SIG-M5 treated with dmso at 0.1 percent for 504 hours (cell line): ENCODE measurements at regions not wholly inside any gene's neighbourhood (a gene's known extent, or its start where the extent isn't known, plus 50 kb on each side); places are given as distances from the start of the nearest gene placed in this dataset.

Experiments used
- DNase-seq: peaks from one replicate; lab custom pipeline; 2025; ENCODE audit not compliant: unreplicated experiment; lab: John Stamatoyannopoulos, UW

DNA sequence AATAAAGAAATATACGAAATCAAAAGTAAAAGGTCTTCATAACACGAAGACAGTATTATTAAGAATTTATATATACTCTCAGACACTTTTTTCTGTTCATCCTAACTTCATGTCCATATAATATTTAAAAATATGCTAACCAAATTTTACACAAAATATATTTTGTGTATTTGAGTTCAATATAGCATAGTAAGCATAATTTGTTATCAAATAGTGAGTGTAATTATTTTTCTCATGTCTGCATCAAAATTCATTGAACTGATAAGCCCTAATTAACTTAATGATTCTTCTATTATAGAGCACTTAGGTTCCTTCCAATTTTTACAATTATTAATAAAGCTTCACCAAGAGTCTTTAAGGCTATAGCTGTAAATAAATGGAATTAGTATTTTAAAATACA, 99.7 kb upstream of the SYT1 start:
- no peak for DNase-seq

DNA sequence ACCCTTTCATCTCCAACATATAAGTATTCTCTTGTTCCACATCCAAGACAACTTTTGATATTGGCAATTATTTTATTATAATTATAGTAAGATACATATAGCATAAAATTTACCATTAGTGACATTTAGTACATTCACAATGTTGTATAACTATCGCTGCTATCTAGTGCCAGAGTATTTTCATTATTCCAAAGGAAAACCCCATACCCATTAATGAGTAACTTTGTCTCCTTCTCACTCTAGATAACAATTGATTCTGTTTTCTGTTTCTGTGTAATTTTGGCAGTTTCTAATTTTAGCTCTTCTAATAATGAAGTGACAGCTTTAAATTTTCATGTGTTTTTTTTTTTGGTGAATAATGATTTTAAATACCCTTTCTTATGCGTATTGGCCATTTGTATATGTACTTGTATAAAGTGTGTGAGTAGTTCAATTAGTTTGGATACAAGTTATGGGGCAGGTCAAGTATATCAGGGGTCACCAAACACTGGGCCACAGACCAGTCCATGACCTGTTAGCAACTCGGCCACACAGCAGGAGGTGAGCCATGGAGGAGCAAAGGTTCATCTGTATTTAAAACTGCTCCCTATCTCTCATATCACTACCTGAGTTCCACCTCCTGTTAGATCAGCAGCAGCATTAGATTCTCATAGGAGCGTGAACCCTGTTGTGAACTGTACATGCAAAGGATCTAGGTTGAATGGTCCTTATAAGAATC, 97.2 kb upstream of the SYT1 start:
- DNase-seq: no peak

DNA sequence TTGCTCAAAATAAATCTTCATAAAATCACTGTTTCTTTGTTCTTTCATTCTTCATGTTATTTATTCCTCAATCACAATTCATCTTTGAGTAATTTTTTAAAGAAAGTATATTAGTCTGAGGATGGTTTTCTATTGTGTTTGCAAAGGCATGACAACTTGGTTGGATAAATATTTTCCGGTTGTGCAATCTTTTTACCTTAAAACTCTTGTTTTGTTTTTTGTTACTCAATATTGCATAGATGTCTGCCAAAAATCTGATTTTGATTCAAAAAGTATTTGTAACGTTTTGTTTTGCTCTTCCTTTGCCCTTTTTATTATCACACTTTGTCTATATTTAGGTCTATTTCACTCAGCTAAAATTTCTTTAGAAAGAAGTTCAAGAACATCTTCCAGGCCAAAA, 86.2 kb upstream of the SYT1 start:
- no peak for DNase-seq

DNA sequence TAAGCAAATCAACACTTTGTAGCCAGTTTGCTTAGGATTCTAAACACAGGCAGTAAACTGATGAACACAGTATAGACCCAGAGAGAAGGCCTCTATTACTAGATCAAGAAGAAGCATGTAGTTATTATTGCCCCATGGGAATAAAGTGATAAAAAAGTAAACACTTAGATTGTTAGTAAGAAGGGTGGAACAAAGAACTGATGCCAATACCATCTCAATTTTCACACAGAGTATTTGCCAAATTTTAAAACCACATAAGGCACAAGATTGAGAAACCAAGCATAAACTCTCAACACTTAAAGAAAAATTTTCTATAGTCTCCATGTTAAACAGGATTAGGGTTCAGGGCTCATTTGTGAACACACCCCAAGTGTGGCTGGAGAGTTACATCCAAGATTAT, 77.0 kb upstream of the SYT1 start:
- DNase-seq: no peak

DNA sequence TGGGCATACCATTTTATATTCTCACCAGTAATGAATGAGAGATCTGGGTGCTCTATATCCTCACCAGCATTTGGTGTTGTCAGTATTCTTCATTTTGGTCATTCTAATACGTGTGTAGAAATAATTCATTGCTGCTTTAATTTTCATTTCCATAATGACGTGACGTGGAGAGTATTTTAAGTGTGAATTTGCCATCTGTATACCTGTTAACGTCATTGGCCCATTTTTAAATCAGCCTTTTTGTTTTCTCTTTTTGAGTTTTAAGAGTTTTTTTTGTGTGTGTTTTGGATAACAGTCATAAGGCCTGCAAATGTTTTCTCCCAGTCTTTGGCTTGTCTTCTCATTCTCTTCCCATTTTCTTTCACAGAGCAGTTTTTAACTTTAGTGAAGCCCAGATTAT, 74.4 kb upstream of the SYT1 start:
- DNase-seq: no peak

DNA sequence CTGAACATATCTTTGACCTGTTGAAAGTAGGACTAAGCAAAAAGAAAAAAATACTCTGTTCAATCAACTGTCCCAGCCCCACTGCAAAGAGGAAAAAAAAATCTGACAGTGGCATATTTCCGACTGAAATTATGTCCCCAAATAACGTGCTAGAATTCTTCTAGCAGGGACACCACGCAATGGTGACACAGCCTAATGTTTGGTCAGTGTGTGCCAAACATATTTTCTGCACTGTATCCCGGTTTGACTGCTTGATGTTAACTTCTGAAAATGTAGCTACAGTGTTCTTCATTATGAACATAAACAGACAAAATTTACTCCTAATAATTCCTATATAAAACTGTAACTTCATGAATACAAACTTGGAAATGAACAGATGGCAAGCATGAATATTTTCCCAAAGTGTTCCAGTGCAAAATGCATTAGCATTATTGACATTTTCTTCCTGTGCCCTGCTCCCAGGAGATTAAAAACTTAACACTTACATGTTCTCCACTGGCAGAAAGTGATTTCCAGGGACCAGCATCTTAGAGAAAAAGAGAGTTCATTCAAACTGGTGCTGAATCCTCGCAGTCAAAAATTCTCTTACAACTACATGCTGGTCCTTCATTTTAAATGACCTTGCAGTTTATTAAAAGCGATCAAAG, 72.4 kb upstream of the SYT1 start:
- no peak for DNase-seq

DNA sequence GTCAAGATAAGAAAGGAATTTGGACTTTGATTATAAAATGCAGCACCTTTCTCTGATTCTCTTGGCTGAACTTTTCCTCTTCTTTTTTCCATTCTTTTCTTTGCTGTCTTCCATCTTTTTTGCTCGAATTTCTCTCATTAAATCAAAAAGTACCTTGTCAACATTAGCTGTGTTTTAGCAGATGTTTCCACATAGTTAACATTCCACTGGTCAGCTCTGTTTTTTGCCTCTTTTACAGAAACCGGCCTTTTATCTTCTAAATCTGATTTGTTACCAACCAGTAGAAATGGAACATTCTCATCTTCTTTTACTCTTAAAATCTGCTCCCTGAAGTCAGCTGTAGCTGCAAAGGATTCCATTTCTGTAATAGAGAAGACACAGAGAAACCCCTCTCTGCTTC, 71.1 kb upstream of the SYT1 start:
- no peak for DNase-seq

DNA sequence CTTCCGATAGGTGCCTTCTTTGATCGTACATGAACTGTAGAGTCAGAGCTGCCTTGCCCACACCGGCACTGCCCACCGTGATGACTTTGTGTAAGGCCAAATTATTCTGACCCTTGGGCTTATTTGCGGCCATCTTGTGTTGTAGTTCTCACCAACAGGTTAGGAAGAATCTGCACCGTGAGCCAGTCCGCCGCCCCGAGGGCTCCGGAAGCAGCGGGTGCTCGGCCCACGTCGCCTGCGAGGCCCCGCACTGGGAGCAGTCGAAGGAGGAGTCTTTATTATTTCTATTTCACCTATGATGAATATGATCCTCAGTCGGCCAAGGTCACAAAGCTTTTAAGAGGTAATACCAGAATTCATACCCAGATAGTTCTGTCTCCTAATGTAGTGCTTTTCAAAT, 70.6 kb upstream of the SYT1 start:
- no peak for DNase-seq

DNA sequence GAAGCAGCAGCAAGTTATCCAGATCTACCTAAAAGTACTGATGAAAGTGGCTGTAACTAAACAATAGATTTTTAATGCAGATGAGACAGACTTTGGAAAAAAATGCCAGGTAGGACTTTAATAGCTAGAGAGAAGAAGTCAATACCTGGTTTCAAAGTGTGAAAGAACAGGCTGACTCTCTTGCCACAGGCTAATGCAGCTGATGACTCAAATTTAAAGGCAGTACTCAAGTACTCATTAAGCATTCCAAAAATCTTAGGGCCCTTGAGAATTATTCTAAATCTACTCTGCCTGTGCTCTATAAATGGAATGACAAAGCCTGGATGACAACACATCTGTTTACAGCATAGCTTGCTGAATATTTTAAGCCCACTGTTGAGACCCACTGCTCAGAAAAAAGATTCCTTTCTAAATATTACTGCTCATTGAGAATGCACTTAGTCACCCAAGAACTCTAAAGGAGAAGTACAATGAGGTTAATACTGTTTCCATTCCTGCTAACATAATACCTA, 68.6 kb upstream of the SYT1 start:
- DNase-seq: no peak

DNA sequence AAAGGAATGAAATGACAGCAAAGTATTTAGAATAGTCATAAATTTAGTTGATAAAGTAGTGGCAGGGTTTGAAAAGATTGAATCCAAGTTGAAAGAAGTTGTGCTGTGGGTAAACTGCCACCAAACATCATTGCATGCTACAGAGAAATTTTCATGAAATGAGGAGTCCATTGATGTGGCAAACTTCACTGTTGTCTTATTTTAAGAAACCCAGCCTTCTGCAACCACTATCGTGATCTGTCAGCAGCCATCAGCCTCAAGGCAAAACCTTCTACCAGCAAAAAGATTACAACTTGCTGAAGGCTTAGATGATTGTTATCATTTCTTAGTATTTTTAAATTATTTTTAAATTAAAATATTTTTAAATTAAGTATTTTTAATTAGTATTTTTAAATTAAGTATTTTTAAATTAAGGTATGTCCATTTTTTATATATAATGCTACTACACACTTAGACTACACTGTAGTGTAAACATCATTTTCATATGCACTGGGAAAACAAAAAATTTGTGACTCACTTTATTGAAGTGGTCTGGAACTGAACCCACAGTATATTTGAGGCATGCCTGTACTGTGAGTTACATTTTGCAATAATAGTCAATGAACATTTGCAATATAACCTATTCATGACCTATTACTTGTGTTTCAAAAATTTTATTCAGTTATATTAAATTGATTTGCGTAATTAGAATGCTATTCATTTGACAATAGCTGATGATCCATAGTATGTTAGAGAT, 67.2 kb upstream of the SYT1 start:
- no peak for DNase-seq

DNA sequence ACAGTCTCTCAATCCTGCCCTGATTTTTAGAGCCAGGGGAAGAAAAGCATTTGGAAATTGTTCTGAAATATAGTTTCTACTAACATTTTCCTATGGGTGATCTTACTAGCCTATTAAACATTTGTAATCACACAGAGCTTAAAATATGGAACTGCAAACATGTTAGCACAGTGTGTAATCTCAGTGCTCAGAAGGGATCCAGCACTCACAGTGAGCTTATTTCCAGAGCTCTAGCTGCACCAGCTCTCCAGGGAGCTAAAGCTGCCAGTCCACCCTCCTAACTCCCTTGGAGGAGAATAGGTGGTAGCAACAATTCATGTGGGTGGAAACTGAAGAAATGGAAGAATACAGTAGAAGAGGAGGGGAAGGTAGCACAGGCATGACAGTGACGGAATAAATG, 64.9 kb upstream of the SYT1 start:
- no peak for DNase-seq

DNA sequence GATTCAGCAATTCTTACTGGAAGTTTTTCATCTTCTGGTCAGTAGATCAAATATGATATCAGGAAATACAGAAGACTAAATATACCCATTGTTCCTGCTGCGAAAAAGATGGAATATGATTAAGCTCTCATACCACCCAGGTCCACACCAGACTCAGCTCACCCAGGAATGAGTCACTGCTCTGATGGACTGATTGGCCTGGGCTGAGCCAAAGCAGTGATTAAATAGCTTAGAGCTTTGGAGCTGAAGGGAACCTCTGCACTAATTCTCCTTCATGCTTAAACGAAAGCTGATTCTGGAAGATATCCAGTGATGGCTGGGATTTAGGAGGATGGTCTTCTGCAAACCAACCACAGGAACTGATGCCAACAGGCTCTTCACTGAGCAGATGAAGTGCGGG, 62.0 kb upstream of the SYT1 start:
- DNase-seq: no peak

DNA sequence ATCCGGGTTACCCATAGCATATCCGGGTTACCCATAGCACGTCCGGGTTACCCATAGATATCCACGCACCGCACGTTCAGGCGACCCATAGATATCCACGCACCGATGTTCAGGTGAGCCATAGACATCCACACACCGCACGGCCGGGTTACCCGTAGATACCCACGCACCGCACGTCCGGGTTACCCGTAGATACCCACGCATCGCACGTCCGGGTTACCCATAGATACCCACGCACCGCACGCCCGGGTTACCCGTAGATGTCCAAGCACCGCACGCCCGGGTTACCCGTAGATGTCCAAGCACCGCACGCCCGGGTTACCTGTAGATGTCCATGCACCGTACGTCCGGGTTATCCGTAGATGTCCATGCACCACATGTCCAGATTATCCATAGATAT, 60.3 kb upstream of the SYT1 start:
- no peak for DNase-seq
